A549 (cell line): ENCODE measurements at regions not wholly inside any gene's neighbourhood (a gene's known extent, or its start where the extent isn't known, plus 50 kb on each side); places are given as distances from the start of the nearest gene placed in this dataset.
A peak's percentile ranks its signal among the peaks of the same experiment; 100 is the strongest.

Source experiments
- ATAC-seq, 2 experiments: fragments of 200-7000 bp in 1 of 2; fragments of >200 bp in 1 of 2; cut with Nextera tagmentation in 1 of 2; cut with Tn5 transposase in 1 of 2; 3 replicates each; pipeline versions ENCODE4 v1.8.0 to v1.9.1; 2018 to 2020; ENCODE audit warnings: mild to moderate bottlenecking in 1 of 2, moderate library complexity in 1 of 2
- CTCF ChIA-PET: fragments of 300-600 bp; sonication (Branson Sonifier 250); formaldehyde crosslinking; extraction: SDS; loops from one replicate; lab custom pipeline; 2021; ENCODE audit warnings: antibody characterized with exemption, inconsistent platforms; lab: Yijun Ruan, JAX
- POLR2A ChIA-PET: fragments of 350-600 bp; formaldehyde crosslinking; extraction: SDS; loops from one replicate; lab custom pipeline; 2021; ENCODE audit warnings: antibody characterized with exemption, inconsistent platforms; lab: Yijun Ruan, JAX
- DNase-seq, 2 experiments: peaks; one replicate each; pipeline versions ENCODE4 v3.0.0 to v3.0.0-alpha.2; 2011 to 2016; ENCODE audit warnings: low read depth in 1 of 2, low spot score in 1 of 2
- FAIRE-seq: peaks from 2 replicates; lab custom pipeline; 2011; peaks lifted over from hg19 to GRCh38; lab: Jason Lieb, UNC
- H3K27ac ChIP-seq, 2 experiments: fragments of >200 bp; sonication (Bioruptor Twin); formaldehyde crosslinking; 3 replicates each; pipeline ENCODE4 v1.5.1; 2016 to 2017
- H3K4me1 ChIP-seq: fragments of >200 bp; sonication (Bioruptor Twin); formaldehyde crosslinking; 3 replicates; pipeline ENCODE4 v1.6.1; 2016
- H3K4me2 ChIP-seq: fragments of >200 bp; sonication (Bioruptor Twin); formaldehyde crosslinking; 3 replicates; pipeline ENCODE4 v1.6.1; 2016
- H3K4me3 ChIP-seq: fragments of >200 bp; sonication (Bioruptor Twin); formaldehyde crosslinking; 3 replicates; pipeline ENCODE4 v1.5.1; 2016
- H3K9me3 ChIP-seq: fragments of >200 bp; sonication (Bioruptor Twin); formaldehyde crosslinking; 3 replicates; pipeline ENCODE4 v1.6.1; 2016
- BHLHE40 ChIP-seq: IDR thresholded peaks from 2 replicates; pipeline ENCODE4 v1.6.1; 2012; ENCODE audit warnings: low read depth, low read length, inconsistent platforms
- CBX2 ChIP-seq: fragments of 200-600 bp; sonication (generic); IDR thresholded peaks from 2 replicates; pipeline ENCODE4 v1.6.1; 2016; ENCODE audit warnings: low read depth, mild to moderate bottlenecking, borderline replicate concordance
- HEYL ChIP-seq: fragments of 250-450 bp; sonication (Bioruptor Pico); IDR thresholded peaks from 2 replicates; pipeline ENCODE4 v1.8.0; 2021; ENCODE audit warnings: mild to moderate bottlenecking, moderate library complexity
- JUNB ChIP-seq: fragments of >200 bp; sonication (Bioruptor Twin); formaldehyde crosslinking; IDR thresholded peaks from 2 replicates; pipeline ENCODE4 v1.6.1; 2016
- KDM5A ChIP-seq: fragments of 200-600 bp; sonication (generic); IDR thresholded peaks from 2 replicates; pipeline ENCODE4 v1.6.1; 2016; ENCODE audit warnings: antibody characterized with exemption, mild to moderate bottlenecking
- NPAS2 ChIP-seq: fragments of 250-450 bp; sonication (Bioruptor Pico); IDR thresholded peaks from 2 replicates; pipeline ENCODE4 v1.8.0; 2022; ENCODE audit warnings: mild to moderate bottlenecking, moderate library complexity, borderline replicate concordance
- POLR2AphosphoS2 ChIP-seq: conservative IDR thresholded peaks from 2 replicates; pipeline ENCODE4 v1.6.1; 2012; ENCODE audit warnings: low read length, improper control_type of control experiment, inconsistent platforms
- RAD21 ChIP-seq, 2 experiments: fragments of >200 bp in 1 of 2; sonication (Bioruptor Twin) in 1 of 2; formaldehyde crosslinking in 1 of 2; IDR thresholded peaks in 1 of 2; conservative IDR thresholded peaks in 1 of 2; 2 replicates in 1 of 2; 3 replicates in 1 of 2; pipeline ENCODE4 v1.6.1; 2012 to 2018; ENCODE audit warnings: inconsistent platforms in 1 of 2
- RCOR1 ChIP-seq: fragments of 150-350 bp; IDR thresholded peaks from 2 replicates; pipeline ENCODE4 v1.6.1; 2014; ENCODE audit warnings: antibody characterized with exemption, low read length, low read depth
- RFX5 ChIP-seq: fragments of 450-650 bp; IDR thresholded peaks from 2 replicates; pipeline ENCODE4 v1.7.1; 2014; ENCODE audit warnings: antibody characterized with exemption, mild to moderate bottlenecking, moderate library complexity
- RNF2 ChIP-seq: fragments of 200-600 bp; sonication (generic); IDR thresholded peaks from 2 replicates; pipeline ENCODE4 v1.6.1; 2016; ENCODE audit warnings: low read depth, mild to moderate bottlenecking, antibody characterized with exemption, moderate library complexity, borderline replicate concordance
- SMC3 ChIP-seq: fragments of >200 bp; sonication (Bioruptor Twin); formaldehyde crosslinking; IDR thresholded peaks from 3 replicates; pipeline ENCODE4 v1.6.1; 2018; ENCODE audit warnings: inconsistent platforms
- TFCP2L1 ChIP-seq: fragments of 250-450 bp; sonication (Bioruptor Pico); IDR thresholded peaks from 2 replicates; pipeline ENCODE4 v1.5.0; 2021; ENCODE audit warnings: mild to moderate bottlenecking
- TP53 ChIP-seq: fragments of 250-450 bp; sonication (Bioruptor Pico); IDR thresholded peaks from 2 replicates; pipeline ENCODE4 v1.5.0; 2021; ENCODE audit warnings: mild to moderate bottlenecking, moderate library complexity
- ZC3H11A ChIP-seq: fragments of 450-650 bp; IDR thresholded peaks from 2 replicates; pipeline ENCODE4 v1.6.1; 2014; ENCODE audit warnings: antibody characterized with exemption, mild to moderate bottlenecking
- ZFP36 ChIP-seq: fragments of 450-650 bp; IDR thresholded peaks from 2 replicates; pipeline ENCODE4 v1.6.1; 2014; ENCODE audit warnings: borderline replicate concordance; ENCODE audit not compliant: partially characterized antibody
- WGBS: methylation state at CpG from one replicate; pipeline ENCODE4 v1.1.6; 2017; ENCODE audit errors: missing lambda C conversion rate; 5-methylcytosine and 5-hydroxymethylcytosine counted together
- TF ChIP-seq, protein P1 (sequence below): fragments of >200 bp; sonication (Bioruptor Twin); formaldehyde crosslinking; IDR thresholded peaks from 3 replicates; pipeline ENCODE4 v1.5.1; 2016
- TF ChIP-seq, protein P2 (sequence below): fragments of 450-650 bp; IDR thresholded peaks from 2 replicates; pipeline ENCODE4 v1.6.1; 2014; ENCODE audit warnings: antibody characterized with exemption
- TF ChIP-seq, protein P3 (sequence below): fragments of 250-450 bp; sonication (Bioruptor Pico); IDR thresholded peaks from 2 replicates; pipeline ENCODE4 v1.5.0; 2021; ENCODE audit warnings: mild to moderate bottlenecking, moderate library complexity, borderline replicate concordance
- TF ChIP-seq, protein P4 (sequence below): IDR thresholded peaks from 2 replicates; pipeline ENCODE4 v1.6.1; 2012; ENCODE audit warnings: low read depth, borderline replicate concordance

DNA sequence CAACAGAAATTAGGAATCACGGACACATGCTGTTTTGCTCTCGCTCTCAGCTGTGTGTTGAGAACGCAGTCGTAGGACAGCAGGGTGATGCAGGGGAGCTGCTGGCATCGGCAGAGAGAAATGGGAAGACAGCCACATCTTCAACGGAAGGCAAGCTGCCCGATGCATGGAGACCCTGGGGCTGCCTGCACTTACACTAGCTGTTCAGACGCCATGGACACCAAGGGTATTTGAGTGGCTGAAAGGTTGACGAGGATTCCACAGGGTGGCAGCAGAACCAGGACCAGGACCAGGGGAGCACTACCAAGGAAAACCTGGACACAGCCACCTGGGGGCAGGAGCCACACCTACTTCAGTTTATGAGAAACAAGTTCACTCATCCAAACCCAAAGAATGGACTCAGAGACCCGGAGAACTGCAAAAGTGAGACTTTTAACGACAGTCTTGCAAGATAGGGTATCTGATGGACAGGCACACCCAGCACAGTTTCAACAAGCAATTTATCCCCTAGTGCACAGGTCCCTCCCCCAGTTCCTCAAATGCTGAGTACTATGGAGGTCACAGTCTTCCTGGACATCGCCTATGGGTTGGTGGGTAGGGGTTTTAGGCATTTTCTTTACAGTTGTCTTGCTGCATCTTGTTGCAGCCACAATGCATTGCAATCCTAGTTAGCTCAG lies 56.3 kb upstream of the ENTPD6 start:
- Histone ChIP-seq H3K9me3 (no peaks in the 10 kb centered on the region), H3K4me1 (peaks cover 39% of the 10 kb centered on the region), H3K4me3 (no peak overlapping the region), H3K27ac (peak overlapping the region in 1 of 2 experiments; percentile 86; a peak in 1 of 6 replicates), H3K4me2 (no peak overlapping the region)
- TF ChIP-seq, protein P1, sequence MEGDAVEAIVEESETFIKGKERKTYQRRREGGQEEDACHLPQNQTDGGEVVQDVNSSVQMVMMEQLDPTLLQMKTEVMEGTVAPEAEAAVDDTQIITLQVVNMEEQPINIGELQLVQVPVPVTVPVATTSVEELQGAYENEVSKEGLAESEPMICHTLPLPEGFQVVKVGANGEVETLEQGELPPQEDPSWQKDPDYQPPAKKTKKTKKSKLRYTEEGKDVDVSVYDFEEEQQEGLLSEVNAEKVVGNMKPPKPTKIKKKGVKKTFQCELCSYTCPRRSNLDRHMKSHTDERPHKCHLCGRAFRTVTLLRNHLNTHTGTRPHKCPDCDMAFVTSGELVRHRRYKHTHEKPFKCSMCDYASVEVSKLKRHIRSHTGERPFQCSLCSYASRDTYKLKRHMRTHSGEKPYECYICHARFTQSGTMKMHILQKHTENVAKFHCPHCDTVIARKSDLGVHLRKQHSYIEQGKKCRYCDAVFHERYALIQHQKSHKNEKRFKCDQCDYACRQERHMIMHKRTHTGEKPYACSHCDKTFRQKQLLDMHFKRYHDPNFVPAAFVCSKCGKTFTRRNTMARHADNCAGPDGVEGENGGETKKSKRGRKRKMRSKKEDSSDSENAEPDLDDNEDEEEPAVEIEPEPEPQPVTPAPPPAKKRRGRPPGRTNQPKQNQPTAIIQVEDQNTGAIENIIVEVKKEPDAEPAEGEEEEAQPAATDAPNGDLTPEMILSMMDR = peak; percentile 22; the same call in 2 of the 3 replicates
- TF ChIP-seq TFCP2L1 (CRISPR knock-in tag) = no peak
- no peak for TF ChIP-seq BHLHE40
- TF ChIP-seq RAD21 (conservative IDR thresholded peaks at IDR 0.05 in 1 of 2, IDR thresholded peaks at IDR 0.05 in 1 of 2) = peak in 1 of 2 experiments; percentile 45; a peak in 2 of 5 replicates
- TF ChIP-seq CBX2 = no peak
- TF ChIP-seq NPAS2 (CRISPR knock-in tag) = no peak
- no peak; the same call in 2 of the 3 replicates for TF ChIP-seq SMC3
- TF ChIP-seq ZC3H11A = no peak
- TF ChIP-seq, protein P2, sequence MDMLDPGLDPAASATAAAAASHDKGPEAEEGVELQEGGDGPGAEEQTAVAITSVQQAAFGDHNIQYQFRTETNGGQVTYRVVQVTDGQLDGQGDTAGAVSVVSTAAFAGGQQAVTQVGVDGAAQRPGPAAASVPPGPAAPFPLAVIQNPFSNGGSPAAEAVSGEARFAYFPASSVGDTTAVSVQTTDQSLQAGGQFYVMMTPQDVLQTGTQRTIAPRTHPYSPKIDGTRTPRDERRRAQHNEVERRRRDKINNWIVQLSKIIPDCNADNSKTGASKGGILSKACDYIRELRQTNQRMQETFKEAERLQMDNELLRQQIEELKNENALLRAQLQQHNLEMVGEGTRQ = no peak
- no peak for TF ChIP-seq RFX5
- TF ChIP-seq, protein P3, sequence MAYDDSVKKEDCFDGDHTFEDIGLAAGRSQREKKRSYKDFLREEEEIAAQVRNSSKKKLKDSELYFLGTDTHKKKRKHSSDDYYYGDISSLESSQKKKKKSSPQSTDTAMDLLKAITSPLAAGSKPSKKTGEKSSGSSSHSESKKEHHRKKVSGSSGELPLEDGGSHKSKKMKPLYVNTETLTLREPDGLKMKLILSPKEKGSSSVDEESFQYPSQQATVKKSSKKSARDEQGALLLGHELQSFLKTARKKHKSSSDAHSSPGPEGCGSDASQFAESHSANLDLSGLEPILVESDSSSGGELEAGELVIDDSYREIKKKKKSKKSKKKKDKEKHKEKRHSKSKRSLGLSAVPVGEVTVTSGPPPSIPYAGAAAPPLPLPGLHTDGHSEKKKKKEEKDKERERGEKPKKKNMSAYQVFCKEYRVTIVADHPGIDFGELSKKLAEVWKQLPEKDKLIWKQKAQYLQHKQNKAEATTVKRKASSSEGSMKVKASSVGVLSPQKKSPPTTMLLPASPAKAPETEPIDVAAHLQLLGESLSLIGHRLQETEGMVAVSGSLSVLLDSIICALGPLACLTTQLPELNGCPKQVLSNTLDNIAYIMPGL (CRISPR knock-in tag) = no peak
- no peak for TF ChIP-seq RNF2
- TF ChIP-seq, protein P4, sequence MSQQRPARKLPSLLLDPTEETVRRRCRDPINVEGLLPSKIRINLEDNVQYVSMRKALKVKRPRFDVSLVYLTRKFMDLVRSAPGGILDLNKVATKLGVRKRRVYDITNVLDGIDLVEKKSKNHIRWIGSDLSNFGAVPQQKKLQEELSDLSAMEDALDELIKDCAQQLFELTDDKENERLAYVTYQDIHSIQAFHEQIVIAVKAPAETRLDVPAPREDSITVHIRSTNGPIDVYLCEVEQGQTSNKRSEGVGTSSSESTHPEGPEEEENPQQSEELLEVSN = no peak
- TF ChIP-seq RCOR1 = no peak
- 0 out of 6 replicates have a peak, but pooled peaks of 1 of the 2 experiments have one; percentile 19 for ATAC-seq
- FAIRE-seq = peak; percentile 13
- CTCF ChIA-PET = interaction anchor here (1.0 to 2.0 kb wide), 5 partner anchors 10 to 108 kb away, joined by 3 to 10 read pairs (median 4); no protein-coding TSS in a partner anchor
- DNase-seq = peak in 1 of 2 experiments; percentile 51
- 92% methylated on average over 12 of the region's 12 CpGs for WGBS
- POLR2A ChIA-PET = no interaction called here

DNA sequence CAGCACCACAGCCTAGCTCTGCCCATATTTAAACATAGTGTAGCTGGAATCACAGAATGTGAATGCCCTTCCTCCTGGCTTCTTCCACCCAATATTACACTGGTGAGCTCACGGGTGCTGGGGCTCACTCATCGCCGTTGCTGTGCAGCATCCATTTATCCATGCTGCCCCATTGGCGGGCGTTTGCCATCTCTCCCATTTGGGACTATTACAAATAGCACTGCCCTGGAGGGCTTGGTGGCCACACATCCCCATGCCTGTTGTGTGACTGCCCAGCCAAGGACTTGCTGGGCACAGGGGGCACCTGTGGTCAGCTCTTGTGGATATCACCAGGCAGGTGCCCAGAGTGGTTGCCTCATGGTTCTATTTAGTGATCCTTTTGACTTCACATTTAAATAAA lies 54.5 kb upstream of the ENTPD6 start:
- CTCF ChIA-PET = interaction anchor here (0.7 to 1.5 kb wide), 5 partner anchors 19 to 132 kb away, joined by 3 to 5 read pairs (median 3); no protein-coding TSS in a partner anchor
- Histone ChIP-seq H3K27ac (no peak overlapping the region), H3K4me2 (no peak overlapping the region)
- FAIRE-seq = no peak
- POLR2A ChIA-PET = no interaction called here
- no peak for ATAC-seq
- DNase-seq = no peak
- no peak for TF ChIP-seq TP53 (CRISPR knock-in tag)
- TF ChIP-seq TFCP2L1 (CRISPR knock-in tag) = no peak
- no peak for TF ChIP-seq HEYL (CRISPR knock-in tag)
- no peak for TF ChIP-seq KDM5A
- no peak for TF ChIP-seq ZFP36
- no peak for TF ChIP-seq POLR2AphosphoS2
- TF ChIP-seq JUNB = no peak
- TF ChIP-seq, all 56 proteins: peak for 0
- Histone ChIP-seq H3K9me3 (no peaks in the 10 kb centered on the region), H3K4me1 (peaks cover 27% of the 10 kb centered on the region), H3K4me3 (no peak overlapping the region)
- 98% methylated on average over 5 of the region's 5 CpGs for WGBS
